K562 (cell line): ENCODE measurements at regions not wholly inside any gene's neighbourhood (a gene's known extent, or its start where the extent isn't known, plus 50 kb on each side); places are given as distances from the start of the nearest gene placed in this dataset.
A peak's percentile ranks its signal among the peaks of the same experiment; 100 is the strongest.

Experiments used
- ATAC-seq: fragments of 200-7000 bp; cut with Tn5 transposase; 3 replicates; pipeline ENCODE4 v1.9.1; 2020; ENCODE audit warnings: moderate library complexity
- BruUV-seq: library from RNA; stranded (reverse); fragments of 400-500 nt; replicated peaks from 2 replicates; lab custom pipeline; 2021; lab: Mats Ljungman, UMichigan
- CTCF ChIA-PET: fragments of 300-600 bp; formaldehyde crosslinking; extraction: SDS; loops from one replicate; lab custom pipeline; 2021; ENCODE audit warnings: low intra/inter-chr PET ratio; lab: Yijun Ruan, JAX
- POLR2A ChIA-PET: fragments of 300-600, 350-650 bp; sonication (Branson Sonifier 250); formaldehyde crosslinking; extraction: SDS; loops from one replicate; lab custom pipeline; 2021; ENCODE audit warnings: antibody characterized with exemption, inconsistent platforms; lab: Yijun Ruan, JAX
- DNase-seq, 4 experiments: peaks; one replicate each; pipeline versions ENCODE4 v3.0.0 to v3.0.0-alpha.2; 2011 to 2018; ENCODE audit warnings: low spot score in 3 of 4, mixed read lengths in 3 of 4; ENCODE audit errors: extremely low read depth in 1 of 4
- FAIRE-seq: peaks from 2 replicates; lab custom pipeline; 2011; peaks lifted over from hg19 to GRCh38; lab: Jason Lieb, UNC
- H2AFZ ChIP-seq: 2 replicates; pipeline ENCODE4 v1.6.0; 2011; ENCODE audit warnings: low read depth, low read length, control low read depth, inconsistent platforms
- H3K27ac ChIP-seq: fragments of 200-600 bp; 3 replicates; pipeline ENCODE4 v1.8.0; 2011; ENCODE audit warnings: low read depth, mild to moderate bottlenecking, control low read depth, inconsistent platforms, low read length, moderate library complexity, mixed read lengths; ENCODE audit errors: extremely low read depth
- H3K27me3 ChIP-seq, 2 experiments: fragments of 300-600 bp in 1 of 2; 2 replicates in 1 of 2; 3 replicates in 1 of 2; pipeline versions ENCODE4 v1.6.0 to v1.8.0; 2011; ENCODE audit warnings: inconsistent platforms in 2 of 2, low read length in 2 of 2, mild to moderate bottlenecking in 1 of 2, mixed read lengths in 1 of 2, moderate library complexity in 1 of 2; ENCODE audit not compliant: control insufficient read depth in 2 of 2, insufficient read depth in 2 of 2
- H3K36me3 ChIP-seq: fragments of 300-600 bp; 3 replicates; pipeline ENCODE4 v1.8.0; 2011; ENCODE audit warnings: mild to moderate bottlenecking, low read length, inconsistent platforms; ENCODE audit not compliant: control insufficient read depth, insufficient read depth
- H3K4me1 ChIP-seq, 2 experiments: fragments of 200-600 bp in 1 of 2; replicated peaks in 1 of 2; 2 replicates in 1 of 2; 3 replicates in 1 of 2; pipeline versions ENCODE4 v1.5.1 to v1.8.0; 2011; ENCODE audit warnings: inconsistent platforms in 2 of 2, low read length in 2 of 2, mild to moderate bottlenecking in 1 of 2, mixed read lengths in 1 of 2, moderate library complexity in 1 of 2; ENCODE audit not compliant: control insufficient read depth in 2 of 2, insufficient read depth in 2 of 2
- H3K4me2 ChIP-seq: 2 replicates; pipeline ENCODE4 v1.6.1; 2011; ENCODE audit warnings: low read length, control low read depth, inconsistent platforms, mixed read lengths; ENCODE audit not compliant: insufficient read depth
- H3K4me3 ChIP-seq: fragments of 200-600 bp; sonication (generic), shearing (Covaris generic); 2 replicates; pipeline ENCODE4 v1.5.1; 2016; ENCODE audit warnings: control low read depth, inconsistent platforms
- H3K79me2 ChIP-seq: fragments of 200-600 bp; 3 replicates; pipeline ENCODE4 v1.8.0; 2011; ENCODE audit warnings: low read length, inconsistent platforms; ENCODE audit not compliant: control insufficient read depth, insufficient read depth
- H3K9ac ChIP-seq, 2 experiments: 2 replicates each; pipeline versions ENCODE4 v1.6.0 to v1.6.1; 2011; ENCODE audit warnings: low read depth in 2 of 2, low read length in 2 of 2, control low read depth in 1 of 2, inconsistent platforms in 1 of 2, mild to moderate bottlenecking in 1 of 2, mixed read lengths in 1 of 2; ENCODE audit not compliant: insufficient read depth in 1 of 2
- H3K9me1 ChIP-seq: one replicate; pipeline ENCODE4 v1.6.0; 2011; ENCODE audit warnings: inconsistent platforms, mild to moderate bottlenecking, low read length, moderate library complexity; ENCODE audit not compliant: control insufficient read depth, insufficient read depth
- H3K9me3 ChIP-seq: replicated peaks from 2 replicates; pipeline ENCODE4 v1.5.1; 2011; ENCODE audit warnings: low read depth, low read length, inconsistent platforms; ENCODE audit not compliant: control insufficient read depth, insufficient read depth
- H4K20me1 ChIP-seq: replicated peaks from 2 replicates; pipeline ENCODE4 v1.6.1; 2011; ENCODE audit warnings: low read length, inconsistent platforms, mixed read lengths; ENCODE audit not compliant: control insufficient read depth, insufficient read depth
- CBX8 ChIP-seq: fragments of 200-600 bp; sonication (generic); IDR thresholded peaks from 2 replicates; pipeline ENCODE4 v1.6.1; 2012; ENCODE audit warnings: borderline replicate concordance, mixed run types, low read depth, mild to moderate bottlenecking, moderate library complexity, mixed read lengths, low read length, control low read depth, inconsistent platforms; ENCODE audit not compliant: poor library complexity, severe bottlenecking; ENCODE audit errors: extremely low read depth
- IRF2 ChIP-seq: sonication (generic); formaldehyde crosslinking; IDR thresholded peaks from 2 replicates; pipeline ENCODE4 v1.8.1; 2022; ENCODE audit warnings: mild to moderate bottlenecking, missing genetic modification reagents
- KAT2B ChIP-seq: IDR thresholded peaks from one replicate; pipeline ENCODE4 v1.6.1; 2012; ENCODE audit warnings: low read depth, mild to moderate bottlenecking, control low read depth, inconsistent platforms, low read length, moderate library complexity
- NR4A1 ChIP-seq, 2 experiments: fragments of 250-450 bp in 1 of 2; fragments of 450-650 bp in 1 of 2; sonication (Bioruptor Pico) in 1 of 2; IDR thresholded peaks; 2 replicates each; pipeline versions ENCODE4 v1.4.0 to v1.6.1; 2016 to 2020; ENCODE audit warnings: mild to moderate bottlenecking in 2 of 2, missing compliant biosample characterization in 1 of 2, missing genetic modification characterization in 1 of 2, moderate library complexity in 1 of 2
- TFE3 ChIP-seq: fragments of 450-650 bp; formaldehyde crosslinking; IDR thresholded peaks from 2 replicates; pipeline ENCODE4 v1.4.0; 2020; ENCODE audit warnings: mild to moderate bottlenecking, mixed read lengths
- ZNF124 ChIP-seq: sonication (generic); formaldehyde crosslinking; IDR thresholded peaks from 2 replicates; pipeline ENCODE4 v1.8.1; 2022; ENCODE audit warnings: missing genetic modification reagents
- ZNF263 ChIP-seq: sonication (generic); formaldehyde crosslinking; IDR thresholded peaks from 2 replicates; pipeline ENCODE4 v1.8.0; 2022; ENCODE audit warnings: mild to moderate bottlenecking, missing genetic modification reagents, borderline replicate concordance
- ZNF280B ChIP-seq: fragments of 250-450 bp; sonication (Bioruptor Pico); IDR thresholded peaks from 2 replicates; pipeline ENCODE4 v1.5.1; 2021; ENCODE audit warnings: mild to moderate bottlenecking
- ZNF511 ChIP-seq: sonication (generic); formaldehyde crosslinking; IDR thresholded peaks from 2 replicates; pipeline ENCODE4 v1.8.0; 2022; ENCODE audit warnings: mild to moderate bottlenecking, missing genetic modification reagents
- ZNF551 ChIP-seq: fragments of 250-450 bp; sonication (Bioruptor Pico); IDR thresholded peaks from 2 replicates; pipeline ENCODE4 v1.5.0; 2021; ENCODE audit warnings: mild to moderate bottlenecking, moderate library complexity
- WGBS: fragments of 100-300 bp; shearing (Covaris generic); methylation state at CpG from one replicate; pipeline ENCODE4 v1.1.6; 2016; ENCODE audit warnings: low coverage, mixed read lengths; ENCODE audit not compliant: insufficient coverage; ENCODE audit errors: missing lambda C conversion rate; 5-methylcytosine and 5-hydroxymethylcytosine counted together
- in situ Hi-C: fragments of 300-500 bp; cut with MboI; formaldehyde crosslinking; loops from 4 replicates; pipeline ENCODE4 v1.15.0; 2018; ENCODE audit warnings: inconsistent platforms, mixed read lengths
- intact Hi-C: fragments of 100-400 bp; cut with micrococcal nuclease; formaldehyde crosslinking; loops from 2 replicates; pipeline ENCODE4 v1.14.2; 2022

GRCh38 chr3:72039677-72040076 is 254.7 kb upstream of the PROK2 start:
- FAIRE-seq = no peak
- 48% methylated on average over 5 of the region's 6 CpGs for WGBS
- H3K4me3 ChIP-seq = no peak overlapping the region
- ChIA-PET CTCF (no interaction called here), POLR2A (interaction anchor here (0.5 kb wide), 1 partner anchor 419 kb away, joined by 5 read pairs; no protein-coding TSS in a partner anchor)
- H3K9me1 ChIP-seq = no peaks in the 10 kb centered on the region
- TF ChIP-seq TFE3 (CRISPR knock-in tag) (no peak), ZNF263 (CRISPR knock-in tag) (peak; percentile 79)
- intact Hi-C loops = no loop called here
- no peak for DNase-seq
- ATAC-seq = no peak
- no peaks in the 10 kb centered on the region for H3K79me2 ChIP-seq
- no peaks in the 10 kb centered on the region for H3K36me3 ChIP-seq
- H3K9ac ChIP-seq = no peak overlapping the region
- no peaks in the 10 kb centered on the region for H4K20me1 ChIP-seq
- no TSS peak for BruUV-seq
- no peak overlapping the region for H3K4me2 ChIP-seq
- in situ Hi-C loops = no loop called here
- H2AFZ ChIP-seq = no peak overlapping the region
- no peaks in the 10 kb centered on the region for H3K27me3 ChIP-seq
- peaks cover 13 to 19% of the 10 kb centered on the region in 2 experiments for H3K4me1 ChIP-seq
- H3K9me3 ChIP-seq = no peaks in the 10 kb centered on the region
- no peak overlapping the region for H3K27ac ChIP-seq

GRCh38 chr3:72036899-72037298 is 252.0 kb upstream of the PROK2 start:
- Histone ChIP-seq H3K36me3 (no peaks in the 10 kb centered on the region), H3K27ac (no peak overlapping the region), H3K79me2 (no peaks in the 10 kb centered on the region), H3K4me2 (no peak overlapping the region), H3K9ac (no peak overlapping the region), H2AFZ (peak overlapping the region; percentile 14; the same call in 1 of the 2 replicates), H3K9me1 (no peaks in the 10 kb centered on the region), H3K4me3 (no peak overlapping the region), H4K20me1 (no peaks in the 10 kb centered on the region), H3K9me3 (no peaks in the 10 kb centered on the region; the same call in 1 of the 2 replicates), H3K27me3 (no peaks in the 10 kb centered on the region), H3K4me1 (peaks cover 13 to 22% of the 10 kb centered on the region in 2 experiments)
- BruUV-seq = no TSS peak
- ATAC-seq = no peak
- ChIA-PET POLR2A (interaction anchor here (0.6 kb wide), 1 partner anchor 48 kb away, joined by 3 read pairs; no protein-coding TSS in a partner anchor), CTCF (no interaction called here)
- intact Hi-C loops = no loop called here
- in situ Hi-C loops = no loop called here
- no peak for DNase-seq
- 40% methylated on average over 1 of the region's 1 CpG for WGBS
- FAIRE-seq = no peak
- TF ChIP-seq ZNF124 (no peak), NR4A1 (CRISPR knock-in tag; IDR thresholded peaks at IDR 0.05) (no peak), NR4A1 (tag; IDR thresholded peaks at IDR 0.05) (no peak), ZNF511 (CRISPR knock-in tag) (no peak), ZNF280B (CRISPR knock-in tag) (no peak), IRF2 (CRISPR knock-in tag) (no peak), KAT2B (no peak), CBX8 (no peak), ZNF551 (CRISPR knock-in tag) (no peak)
